ENCODE measurements at regions not wholly inside any gene's neighbourhood (a gene's known extent, or its start where the extent isn't known, plus 50 kb on each side); places are given as distances from the start of the nearest gene placed in this dataset.

DNA sequence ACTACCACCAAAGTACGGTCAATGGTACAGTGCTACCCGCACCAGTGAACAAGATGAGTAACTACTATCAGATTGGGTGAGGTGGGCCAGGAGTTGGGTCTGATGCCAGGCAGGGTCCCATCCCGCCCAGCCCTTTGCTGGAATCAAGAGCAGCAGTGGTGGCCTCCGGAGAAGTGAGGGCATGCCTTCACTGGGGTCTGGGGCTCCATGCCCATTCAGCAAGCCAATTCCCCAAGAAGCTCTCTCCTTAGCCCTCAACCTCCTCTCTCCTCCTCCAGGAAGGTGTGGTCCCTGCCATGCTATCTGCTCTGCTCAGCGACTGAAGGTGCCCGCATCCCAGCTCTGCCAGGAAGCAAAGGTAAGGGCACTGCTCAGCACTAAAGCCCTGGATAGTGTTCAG is 62.7 kb upstream of the CPLX2 start:
- no peak overlapping the region for H3K4me3 ChIP-seq (ENCODE audit: extremely low read depth, insufficient read depth, low read length, poor library complexity, severe bottlenecking)
- H3K9me3 ChIP-seq (ENCODE audit: control insufficient read depth, low read length) = no peaks in the 10 kb centered on the region
- peaks cover 14% of the 10 kb centered on the region for H3K4me1 ChIP-seq (ENCODE audit: control insufficient read depth, insufficient read depth, low read length, poor library complexity, severe bottlenecking)
- WGBS, 2 experiments (ENCODE audit: insufficient coverage in 2 of 2) = 96 to 100% methylated on average over 1 to 6 of the region's 6 CpGs
- no peak overlapping the region for H3K27ac ChIP-seq (ENCODE audit: low read depth, low read length, severe bottlenecking)
- no peaks in the 10 kb centered on the region for H3K36me3 ChIP-seq (ENCODE audit: control insufficient read depth, insufficient read depth, low read length)

DNA sequence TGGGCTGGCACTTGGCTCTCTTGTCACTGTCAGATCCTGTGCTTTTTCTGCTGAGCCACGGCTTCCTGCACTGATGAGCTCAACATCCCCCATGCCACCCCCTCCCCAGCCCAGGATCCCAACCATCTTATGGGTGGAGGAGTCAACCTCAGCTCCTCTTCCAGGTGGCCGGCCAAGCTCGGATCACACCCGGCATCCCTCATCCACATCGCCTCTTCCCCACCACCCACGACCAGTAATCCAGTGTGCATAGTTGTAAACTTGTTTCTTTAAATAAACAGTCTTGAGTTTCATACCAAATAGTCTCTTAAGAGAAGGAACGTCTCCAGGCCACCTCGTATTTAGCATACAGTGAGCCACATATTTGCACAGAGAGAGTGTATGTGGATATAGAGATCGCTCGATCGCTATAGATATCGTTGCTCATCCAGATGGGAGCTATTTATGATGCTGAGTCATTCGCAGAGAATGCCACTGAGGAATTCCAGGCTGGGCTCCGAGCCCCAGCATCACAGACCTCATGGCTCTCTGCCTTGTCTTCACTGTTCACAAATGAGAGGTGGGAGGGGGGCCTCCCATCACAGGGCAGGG is 61.8 kb upstream of the CPLX2 start:
- H3K36me3 ChIP-seq (ENCODE audit: control insufficient read depth, insufficient read depth, low read length) = no peaks in the 10 kb centered on the region
- H3K27ac ChIP-seq (ENCODE audit: low read depth, low read length, severe bottlenecking) = peak overlapping the region; percentile 82
- peaks cover 17% of the 10 kb centered on the region for H3K4me1 ChIP-seq (ENCODE audit: control insufficient read depth, insufficient read depth, low read length, poor library complexity, severe bottlenecking)
- 44 to 51% methylated on average over 5 to 6 of the region's 14 CpGs for WGBS, 2 experiments (ENCODE audit: insufficient coverage in 2 of 2)
- no peak overlapping the region for H3K4me3 ChIP-seq (ENCODE audit: extremely low read depth, insufficient read depth, low read length, poor library complexity, severe bottlenecking)
- H3K9me3 ChIP-seq (ENCODE audit: control insufficient read depth, low read length) = no peaks in the 10 kb centered on the region

DNA sequence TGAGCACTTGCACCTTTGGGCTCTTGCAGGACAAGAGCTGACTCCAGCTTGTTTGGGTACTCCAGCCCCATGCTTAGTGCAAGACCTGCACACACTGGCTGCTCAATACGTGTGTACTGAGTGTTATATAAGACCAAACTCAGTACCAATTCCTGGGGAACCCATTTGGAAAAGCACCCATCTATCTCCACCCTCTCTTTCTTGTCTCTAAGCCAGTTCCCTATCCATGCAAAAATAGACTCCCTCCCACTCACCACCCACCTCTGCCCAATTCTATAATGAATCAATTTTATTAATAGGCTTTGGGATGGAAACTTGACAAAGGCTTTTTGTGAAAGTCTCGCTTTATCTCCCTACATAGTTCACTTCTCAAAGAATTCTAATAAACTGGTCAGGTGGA is 60.9 kb upstream of the CPLX2 start:
- Histone ChIP-seq H3K36me3 (ENCODE audit: control insufficient read depth, insufficient read depth, low read length) (no peaks in the 10 kb centered on the region), H3K27ac (ENCODE audit: low read depth, low read length, severe bottlenecking) (peak overlapping the region; percentile 82), H3K4me3 (ENCODE audit: extremely low read depth, insufficient read depth, low read length, poor library complexity, severe bottlenecking) (no peak overlapping the region), H3K9me3 (ENCODE audit: control insufficient read depth, low read length) (no peaks in the 10 kb centered on the region), H3K4me1 (ENCODE audit: control insufficient read depth, insufficient read depth, low read length, poor library complexity, severe bottlenecking) (peaks cover 23% of the 10 kb centered on the region)
- WGBS, 2 experiments (ENCODE audit: insufficient coverage in 2 of 2) = 80 to 100% methylated on average over 1 of the region's 2 CpGs

DNA sequence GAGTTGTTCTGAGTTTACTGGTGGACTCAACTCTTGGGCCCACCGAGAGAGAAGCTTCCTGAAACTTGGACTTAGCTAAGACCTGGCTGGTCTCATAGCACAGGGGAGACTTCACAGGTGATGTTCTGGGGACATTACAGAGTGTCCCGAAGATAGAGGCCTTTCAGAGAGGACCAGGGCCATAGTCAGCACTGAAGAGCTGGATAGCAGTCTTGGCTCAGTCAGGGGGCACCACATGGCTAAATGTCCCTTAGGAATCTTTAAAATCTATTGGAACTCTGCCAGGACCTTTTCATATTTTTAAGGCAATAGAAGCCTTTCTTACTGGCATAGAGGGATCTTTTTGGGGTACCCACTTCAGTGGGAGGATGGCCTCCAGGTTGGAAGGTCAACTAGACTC is 59.8 kb upstream of the CPLX2 start:
- 85 to 96% methylated on average over 2 of the region's 2 CpGs for WGBS, 2 experiments (ENCODE audit: insufficient coverage in 2 of 2)
- no peak overlapping the region for H3K27ac ChIP-seq (ENCODE audit: low read depth, low read length, severe bottlenecking)
- H3K4me3 ChIP-seq (ENCODE audit: extremely low read depth, insufficient read depth, low read length, poor library complexity, severe bottlenecking) = no peak overlapping the region
- peaks cover 23% of the 10 kb centered on the region for H3K4me1 ChIP-seq (ENCODE audit: control insufficient read depth, insufficient read depth, low read length, poor library complexity, severe bottlenecking)
- no peaks in the 10 kb centered on the region for H3K9me3 ChIP-seq (ENCODE audit: control insufficient read depth, low read length)
- H3K36me3 ChIP-seq (ENCODE audit: control insufficient read depth, insufficient read depth, low read length) = no peaks in the 10 kb centered on the region

DNA sequence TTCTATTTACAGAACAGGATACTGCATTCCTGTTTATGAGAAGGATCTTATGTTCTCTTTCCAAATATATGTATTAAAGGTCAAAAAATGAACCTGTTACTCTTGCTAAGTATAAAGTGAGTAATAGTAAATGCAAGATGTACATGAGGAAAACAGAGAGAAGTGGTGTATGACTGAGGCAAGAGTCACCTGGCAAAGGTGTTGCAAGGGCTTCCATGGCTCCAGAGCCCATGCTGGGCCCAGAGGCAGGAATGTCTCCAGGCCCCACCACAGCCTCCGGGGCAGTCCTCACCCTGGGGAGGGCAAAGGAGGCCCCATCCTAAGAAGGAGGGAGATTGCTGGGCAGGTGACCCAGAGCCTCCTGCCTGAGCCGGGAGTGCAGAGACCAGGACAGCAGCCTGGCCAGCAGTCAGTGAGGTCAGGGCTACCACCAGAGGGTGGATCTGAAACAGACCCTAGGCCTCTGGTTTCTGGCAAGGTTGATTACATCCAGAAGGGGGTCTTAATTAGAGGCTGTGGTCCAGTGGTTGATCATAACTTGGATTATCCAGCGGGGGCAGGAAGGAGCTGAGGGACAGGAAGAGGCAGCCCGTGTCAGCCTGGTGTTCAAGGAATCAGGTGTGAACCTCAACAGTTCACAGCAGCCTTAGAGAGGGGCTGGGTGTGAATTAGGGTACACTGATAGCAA is 57.3 kb upstream of the CPLX2 start:
- WGBS, 2 experiments (ENCODE audit: insufficient coverage in 2 of 2) = 79 to 86% methylated on average over 2 to 4 of the region's 4 CpGs
- no peak overlapping the region for H3K27ac ChIP-seq (ENCODE audit: low read depth, low read length, severe bottlenecking)
- no peaks in the 10 kb centered on the region for H3K36me3 ChIP-seq (ENCODE audit: control insufficient read depth, insufficient read depth, low read length)
- H3K4me1 ChIP-seq (ENCODE audit: control insufficient read depth, insufficient read depth, low read length, poor library complexity, severe bottlenecking) = peaks cover 23% of the 10 kb centered on the region
- no peaks in the 10 kb centered on the region for H3K9me3 ChIP-seq (ENCODE audit: control insufficient read depth, low read length)
- H3K4me3 ChIP-seq (ENCODE audit: extremely low read depth, insufficient read depth, low read length, poor library complexity, severe bottlenecking) = no peak overlapping the region

DNA sequence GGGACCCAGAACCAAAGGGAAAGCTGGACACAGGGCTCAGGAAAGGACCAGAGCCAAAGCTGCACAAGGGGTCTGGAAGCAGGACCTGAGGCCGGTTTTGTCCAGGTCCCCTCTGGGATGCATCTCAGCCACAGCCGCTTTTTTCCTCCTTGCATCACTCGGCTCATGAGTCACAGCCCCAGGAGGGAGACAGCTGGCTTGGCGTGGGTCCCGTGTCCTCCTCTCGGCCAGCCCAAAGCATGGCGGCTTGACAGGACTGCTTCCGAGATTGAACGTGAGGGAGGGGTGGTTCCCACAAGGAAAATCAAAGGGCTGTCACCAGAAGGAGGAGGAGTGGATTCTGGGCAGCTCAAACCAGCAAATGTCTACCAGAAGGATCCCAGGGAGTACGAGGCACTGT is 56.7 kb upstream of the CPLX2 start:
- Histone ChIP-seq H3K4me1 (ENCODE audit: control insufficient read depth, insufficient read depth, low read length, poor library complexity, severe bottlenecking) (peaks cover 19% of the 10 kb centered on the region), H3K4me3 (ENCODE audit: extremely low read depth, insufficient read depth, low read length, poor library complexity, severe bottlenecking) (no peak overlapping the region), H3K9me3 (ENCODE audit: control insufficient read depth, low read length) (no peaks in the 10 kb centered on the region), H3K36me3 (ENCODE audit: control insufficient read depth, insufficient read depth, low read length) (no peaks in the 10 kb centered on the region), H3K27ac (ENCODE audit: low read depth, low read length, severe bottlenecking) (no peak overlapping the region)
- 82 to 83% methylated on average over 9 to 10 of the region's 10 CpGs for WGBS, 2 experiments (ENCODE audit: insufficient coverage in 2 of 2)

DNA sequence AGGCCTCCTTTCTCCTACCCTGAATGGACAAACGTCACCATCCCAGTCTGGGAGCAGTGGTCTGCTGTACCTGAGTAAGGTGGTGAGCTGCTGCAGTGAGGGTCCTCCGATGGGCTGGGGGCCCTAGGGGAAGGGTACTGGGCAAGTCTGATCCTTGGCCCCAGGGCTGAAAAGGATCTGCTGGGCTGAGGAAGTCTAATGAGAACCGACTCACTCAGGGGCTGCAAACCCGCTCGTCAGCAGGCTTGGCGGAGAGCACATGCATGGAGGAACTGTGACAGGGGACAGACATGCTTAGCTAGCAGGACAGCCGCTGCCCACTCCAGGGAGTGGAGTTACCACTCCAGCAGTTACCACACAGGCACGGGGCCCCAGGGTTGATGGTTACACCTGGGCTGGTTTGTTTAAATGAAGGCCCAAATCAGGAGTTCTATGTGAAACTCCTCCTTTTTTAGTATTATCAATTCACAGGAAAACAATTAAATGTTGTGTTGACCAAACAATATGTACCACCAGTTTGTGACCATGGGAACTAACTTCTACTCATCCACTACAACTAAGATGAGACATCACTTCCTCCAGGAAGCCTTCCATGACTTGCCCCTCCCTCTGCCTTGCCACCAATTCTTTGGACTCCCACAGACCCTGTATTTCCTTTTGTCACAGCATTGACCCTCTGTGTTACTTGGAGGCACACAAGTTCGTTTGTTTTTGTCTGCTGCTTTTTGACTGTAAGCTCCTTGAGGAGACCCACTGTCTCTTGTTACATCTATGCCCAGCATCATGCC is 56.1 kb upstream of the CPLX2 start:
- 93 to 96% methylated on average over 6 of the region's 9 CpGs for WGBS, 2 experiments (ENCODE audit: insufficient coverage in 2 of 2)
- Histone ChIP-seq H3K27ac (ENCODE audit: low read depth, low read length, severe bottlenecking) (no peak overlapping the region), H3K9me3 (ENCODE audit: control insufficient read depth, low read length) (no peaks in the 10 kb centered on the region), H3K4me3 (ENCODE audit: extremely low read depth, insufficient read depth, low read length, poor library complexity, severe bottlenecking) (no peak overlapping the region), H3K36me3 (ENCODE audit: control insufficient read depth, insufficient read depth, low read length) (no peaks in the 10 kb centered on the region), H3K4me1 (ENCODE audit: control insufficient read depth, insufficient read depth, low read length, poor library complexity, severe bottlenecking) (peaks cover 14% of the 10 kb centered on the region)

DNA sequence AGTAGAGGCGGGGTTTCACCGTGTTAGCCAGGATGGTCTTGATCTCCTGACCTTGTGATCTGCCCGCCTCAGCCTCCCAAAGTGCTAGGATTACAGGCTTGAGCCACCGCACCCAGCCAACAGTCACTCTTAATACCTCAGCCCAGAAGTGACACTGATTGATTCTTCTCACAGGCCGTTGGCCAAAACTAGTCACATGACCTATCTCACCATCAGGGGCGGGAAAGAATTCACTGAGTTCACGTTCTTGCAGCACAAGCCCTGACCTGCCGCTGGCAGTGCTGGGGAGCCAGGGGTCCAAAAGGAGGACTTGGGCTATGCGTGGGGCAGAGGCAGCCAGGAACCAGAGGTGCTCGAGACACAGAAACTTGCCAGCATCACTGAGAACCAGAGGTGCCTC is 55.0 kb upstream of the CPLX2 start:
- Histone ChIP-seq H3K4me1 (ENCODE audit: control insufficient read depth, insufficient read depth, low read length, poor library complexity, severe bottlenecking) (peaks cover 9% of the 10 kb centered on the region), H3K27ac (ENCODE audit: low read depth, low read length, severe bottlenecking) (no peak overlapping the region), H3K36me3 (ENCODE audit: control insufficient read depth, insufficient read depth, low read length) (no peaks in the 10 kb centered on the region), H3K4me3 (ENCODE audit: extremely low read depth, insufficient read depth, low read length, poor library complexity, severe bottlenecking) (no peak overlapping the region), H3K9me3 (ENCODE audit: control insufficient read depth, low read length) (no peaks in the 10 kb centered on the region)
- 54 to 69% methylated on average over 4 to 6 of the region's 10 CpGs for WGBS, 2 experiments (ENCODE audit: insufficient coverage in 2 of 2)

DNA sequence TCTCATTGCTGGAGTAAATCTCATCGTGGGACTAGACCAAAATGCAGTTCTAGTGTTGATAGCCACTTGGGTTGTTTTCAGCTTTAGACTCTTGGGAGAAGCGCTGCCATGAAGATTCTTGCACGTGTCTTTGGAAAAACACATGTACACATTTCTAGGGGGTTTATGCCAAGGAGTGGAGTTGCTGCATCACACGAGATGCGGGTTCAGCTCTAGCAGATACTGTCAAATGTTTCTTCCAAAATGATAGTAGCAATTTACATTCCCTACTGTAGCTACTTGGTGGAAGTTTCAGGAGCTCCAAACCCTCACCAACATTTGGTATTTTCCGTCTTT is 52.3 kb upstream of the CPLX2 start:
- no peaks in the 10 kb centered on the region for H3K36me3 ChIP-seq (ENCODE audit: control insufficient read depth, insufficient read depth, low read length)
- H3K27ac ChIP-seq (ENCODE audit: low read depth, low read length, severe bottlenecking) = no peak overlapping the region
- H3K4me3 ChIP-seq (ENCODE audit: extremely low read depth, insufficient read depth, low read length, poor library complexity, severe bottlenecking) = no peak overlapping the region
- H3K4me1 ChIP-seq (ENCODE audit: control insufficient read depth, insufficient read depth, low read length, poor library complexity, severe bottlenecking) = peaks cover 12% of the 10 kb centered on the region
- 87 to 94% methylated on average over 3 to 6 of the region's 6 CpGs for WGBS, 2 experiments (ENCODE audit: insufficient coverage in 2 of 2)
- no peaks in the 10 kb centered on the region for H3K9me3 ChIP-seq (ENCODE audit: control insufficient read depth, low read length)

DNA sequence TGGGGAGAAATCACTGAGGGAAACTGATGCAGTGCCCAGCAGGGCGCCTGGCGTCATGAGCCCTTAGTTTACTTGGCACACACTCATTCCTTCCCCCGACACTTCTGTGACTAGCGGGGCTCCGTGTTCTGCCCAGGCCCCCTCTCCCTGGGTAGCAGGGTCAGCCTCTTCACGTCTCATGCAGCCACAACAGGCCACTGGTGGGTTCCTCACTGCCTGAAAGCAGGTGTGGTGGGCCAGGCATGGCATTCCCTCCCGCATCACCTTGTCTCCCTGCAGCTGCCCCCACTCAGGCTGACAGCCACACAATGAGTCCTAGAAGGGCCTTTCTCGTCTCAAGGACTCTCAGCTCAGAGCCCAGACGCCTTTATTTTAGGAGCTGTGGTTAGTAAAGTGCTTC is 51.1 kb upstream of the CPLX2 start:
- WGBS, 2 experiments (ENCODE audit: insufficient coverage in 2 of 2) = 92 to 93% methylated on average over 6 to 7 of the region's 9 CpGs
- peaks cover 4% of the 10 kb centered on the region for H3K4me1 ChIP-seq (ENCODE audit: control insufficient read depth, insufficient read depth, low read length, poor library complexity, severe bottlenecking)
- H3K9me3 ChIP-seq (ENCODE audit: control insufficient read depth, low read length) = no peaks in the 10 kb centered on the region
- no peak overlapping the region for H3K4me3 ChIP-seq (ENCODE audit: extremely low read depth, insufficient read depth, low read length, poor library complexity, severe bottlenecking)
- no peaks in the 10 kb centered on the region for H3K36me3 ChIP-seq (ENCODE audit: control insufficient read depth, insufficient read depth, low read length)
- H3K27ac ChIP-seq (ENCODE audit: low read depth, low read length, severe bottlenecking) = no peak overlapping the region
